ENCODE measurements at regions not wholly inside any gene's neighbourhood (a gene's known extent, or its start where the extent isn't known, plus 50 kb on each side); places are given as distances from the start of the nearest gene placed in this dataset.
A peak's percentile ranks its signal among the peaks of the same experiment; 100 is the strongest.
"Not testable (repeated sequence)": the region's sequence is repeated elsewhere in the genome, so short reads cannot be mapped to it uniquely, and the experiment has no call there.

GRCh38 chr12:91249518-91250272 is 67.1 kb upstream of the DCN start:
- TF ChIP-seq, protein P1, sequence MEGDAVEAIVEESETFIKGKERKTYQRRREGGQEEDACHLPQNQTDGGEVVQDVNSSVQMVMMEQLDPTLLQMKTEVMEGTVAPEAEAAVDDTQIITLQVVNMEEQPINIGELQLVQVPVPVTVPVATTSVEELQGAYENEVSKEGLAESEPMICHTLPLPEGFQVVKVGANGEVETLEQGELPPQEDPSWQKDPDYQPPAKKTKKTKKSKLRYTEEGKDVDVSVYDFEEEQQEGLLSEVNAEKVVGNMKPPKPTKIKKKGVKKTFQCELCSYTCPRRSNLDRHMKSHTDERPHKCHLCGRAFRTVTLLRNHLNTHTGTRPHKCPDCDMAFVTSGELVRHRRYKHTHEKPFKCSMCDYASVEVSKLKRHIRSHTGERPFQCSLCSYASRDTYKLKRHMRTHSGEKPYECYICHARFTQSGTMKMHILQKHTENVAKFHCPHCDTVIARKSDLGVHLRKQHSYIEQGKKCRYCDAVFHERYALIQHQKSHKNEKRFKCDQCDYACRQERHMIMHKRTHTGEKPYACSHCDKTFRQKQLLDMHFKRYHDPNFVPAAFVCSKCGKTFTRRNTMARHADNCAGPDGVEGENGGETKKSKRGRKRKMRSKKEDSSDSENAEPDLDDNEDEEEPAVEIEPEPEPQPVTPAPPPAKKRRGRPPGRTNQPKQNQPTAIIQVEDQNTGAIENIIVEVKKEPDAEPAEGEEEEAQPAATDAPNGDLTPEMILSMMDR (IDR thresholded peaks at IDR 0.05): no peak
- Histone ChIP-seq H3K36me3 (no peaks in the 10 kb centered on the region), H3K27ac (peak overlapping the region; percentile 61 to 70), H3K27me3 (no peaks in the 10 kb centered on the region), H3K4me1 (no peaks in the 10 kb centered on the region), H3K4me3 (no peak overlapping the region), H3K9me3 (peaks cover 0 to 12% of the 10 kb centered on the region in 2 donors)
- no peak for DNase-seq (ENCODE audit: low spot score)

- TF ChIP-seq, protein P1 (IDR thresholded peaks at IDR 0.05): no peak
- no peaks in the 10 kb centered on the region for H3K27me3 ChIP-seq
- no peak overlapping the region for H3K4me3 ChIP-seq
- H3K9me3 ChIP-seq: peaks cover 0 to 17% of the 10 kb centered on the region in 2 donors
- no peak for DNase-seq (ENCODE audit: low spot score)
- no peaks in the 10 kb centered on the region for H3K4me1 ChIP-seq
- no peak overlapping the region for H3K27ac ChIP-seq
- no peaks in the 10 kb centered on the region for H3K36me3 ChIP-seq
Observed at GRCh38 chr12:91249054-91249453, 66.4 kb upstream of the DCN start.

DNA sequence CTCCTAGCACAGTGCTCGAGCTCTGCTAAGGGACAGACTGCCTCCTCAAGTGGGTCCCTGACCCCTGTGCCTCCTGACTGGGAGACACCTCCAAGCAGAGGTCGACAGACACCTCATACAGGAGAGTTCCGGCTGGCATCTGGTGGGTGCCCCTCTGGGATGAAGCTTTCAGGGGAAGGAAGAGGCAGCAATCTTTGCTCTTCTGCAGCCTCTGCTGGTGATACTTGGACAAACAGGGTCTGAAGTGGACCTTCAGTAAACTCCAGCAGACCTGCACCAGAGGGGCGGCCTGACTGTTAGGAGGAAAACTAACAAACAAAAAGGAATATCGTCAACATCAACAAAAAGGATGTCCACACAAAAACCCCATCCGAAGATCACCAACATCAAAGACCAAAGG is 60.6 kb upstream of the DCN start:
- H3K4me3 ChIP-seq; H3K27me3 ChIP-seq; H3K36me3 ChIP-seq; DNase-seq (ENCODE audit: low spot score); H3K4me1 ChIP-seq; H3K27ac ChIP-seq: not testable (repeated sequence)
- peaks cover 0 to 13% of the 10 kb centered on the region in 2 donors for H3K9me3 ChIP-seq
- TF ChIP-seq, protein P1 (IDR thresholded peaks at IDR 0.05): peak in 1 of 2 donors; percentile 34

GRCh38 chr12:91241756-91242155 is 59.1 kb upstream of the DCN start:
- no peak for DNase-seq (ENCODE audit: low spot score)
- Histone ChIP-seq H3K4me3 (no peak overlapping the region), H3K9me3 (peaks cover 0 to 11% of the 10 kb centered on the region in 2 donors), H3K27me3 (no peaks in the 10 kb centered on the region), H3K4me1 (no peaks in the 10 kb centered on the region), H3K27ac (peak overlapping the region; percentile 1 to 5), H3K36me3 (no peaks in the 10 kb centered on the region)
- TF ChIP-seq, protein P1 (IDR thresholded peaks at IDR 0.05): no peak

GRCh38 chr12:91240386-91241095 is 57.9 kb upstream of the DCN start:
- peaks cover 0 to 11% of the 10 kb centered on the region in 2 donors for H3K9me3 ChIP-seq
- H3K4me1 ChIP-seq: no peaks in the 10 kb centered on the region
- H3K27ac ChIP-seq: peak overlapping the region; percentile 19 to 66
- no peak for DNase-seq (ENCODE audit: low spot score)
- no peaks in the 10 kb centered on the region for H3K36me3 ChIP-seq
- TF ChIP-seq, protein P1 (IDR thresholded peaks at IDR 0.05): no peak
- H3K4me3 ChIP-seq: no peak overlapping the region
- no peaks in the 10 kb centered on the region for H3K27me3 ChIP-seq

All from right atrium auricular region (tissue), 2 donors.